Epithelial cell of esophagus (primary cell): ENCODE measurements at regions not wholly inside any gene's neighbourhood (a gene's known extent, or its start where the extent isn't known, plus 50 kb on each side); places are given as distances from the start of the nearest gene placed in this dataset.

Source experiments
- DNase-seq: peaks from one replicate; pipeline ENCODE4 v3.0.0; 2010; ENCODE audit warnings: low read depth
- H3K4me3 ChIP-seq: 2 replicates; pipeline ENCODE4 v1.5.1; 2011; ENCODE audit warnings: mild to moderate bottlenecking, low read length, control low read depth
- CTCF ChIP-seq: IDR thresholded peaks from 2 replicates; pipeline ENCODE4 v1.5.1; 2011; ENCODE audit warnings: low read depth, mild to moderate bottlenecking, low read length, control low read depth, inconsistent platforms; ENCODE audit not compliant: insufficient read depth; ENCODE audit errors: missing control alignments

GRCh38 chr1:238546118-238546517 is 655.4 kb upstream of the ZP4 start:
- no peak for TF ChIP-seq CTCF
- no peak overlapping the region for H3K4me3 ChIP-seq
- DNase-seq: no peak

- TF ChIP-seq CTCF: no peak
- no peak overlapping the region for H3K4me3 ChIP-seq
- DNase-seq: no peak
Measured at GRCh38 chr1:238537641-238538040, 646.9 kb upstream of the ZP4 start.

DNA sequence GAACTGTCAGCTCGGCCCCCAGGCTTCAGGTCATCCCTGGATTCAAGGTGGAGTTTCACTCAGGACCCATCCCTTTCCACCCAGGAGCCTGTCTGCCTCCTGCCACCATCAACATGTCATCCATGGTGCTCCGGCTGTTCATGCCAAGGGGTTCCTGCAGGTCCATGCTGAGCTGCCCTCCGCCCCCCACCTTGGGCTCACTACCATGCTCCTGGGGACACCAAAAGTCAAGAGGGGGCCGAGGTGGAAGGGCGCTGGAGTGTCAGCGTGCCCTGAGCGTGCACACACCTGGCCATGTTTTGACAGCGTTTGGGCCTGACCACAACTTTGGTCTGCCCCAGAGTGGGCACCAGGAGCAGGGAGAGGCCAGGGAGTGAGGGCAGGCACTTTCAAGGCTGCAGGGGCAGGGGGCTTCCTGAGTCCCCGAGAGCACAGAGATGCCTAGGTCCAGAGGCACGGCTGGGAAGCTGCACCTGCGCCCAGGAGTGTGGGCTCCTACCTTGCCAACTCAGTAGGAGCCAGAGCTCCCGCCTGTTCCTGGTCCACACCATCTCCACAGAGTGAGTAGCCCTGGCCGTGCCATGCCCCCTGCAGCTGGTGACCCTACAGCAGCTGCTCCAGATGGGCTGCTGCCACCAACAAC is 639.6 kb upstream of the ZP4 start:
- no peak for TF ChIP-seq CTCF
- H3K4me3 ChIP-seq: no peak overlapping the region
- no peak for DNase-seq

- no peak overlapping the region for H3K4me3 ChIP-seq
- no peak for DNase-seq
- no peak for TF ChIP-seq CTCF
Measured at GRCh38 chr1:238517711-238518110, 627.0 kb upstream of the ZP4 start.

GRCh38 chr1:238501290-238501689 is 610.6 kb upstream of the ZP4 start:
- TF ChIP-seq CTCF: no peak
- no peak for DNase-seq
- H3K4me3 ChIP-seq: no peak overlapping the region

GRCh38 chr1:238499021-238499420 is 608.3 kb upstream of the ZP4 start:
- DNase-seq: no peak
- H3K4me3 ChIP-seq: no peak overlapping the region
- TF ChIP-seq CTCF: no peak

DNA sequence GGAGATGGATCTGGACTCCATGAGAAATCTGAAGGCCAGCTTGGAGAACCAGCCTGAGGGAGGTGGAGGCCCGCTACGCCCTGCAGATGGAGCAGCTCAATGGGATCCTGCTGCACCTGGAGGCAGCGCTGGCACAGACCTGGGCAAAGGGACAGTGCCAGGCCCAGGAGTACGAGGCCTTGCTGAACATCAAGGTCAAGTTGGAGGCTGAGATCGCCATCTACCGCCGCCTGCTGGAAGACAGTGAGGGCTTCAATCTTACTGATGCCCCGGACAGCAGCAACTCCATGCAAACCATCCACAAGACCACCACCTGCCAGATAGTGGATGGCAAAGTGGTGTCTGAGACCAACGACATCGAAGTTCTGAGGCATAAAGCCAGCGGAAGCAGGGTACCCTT is 601.5 kb upstream of the ZP4 start:
- no peak for DNase-seq
- no peak for TF ChIP-seq CTCF
- no peak overlapping the region for H3K4me3 ChIP-seq
